GM12878 (cell line): ENCODE measurements at regions not wholly inside any gene's neighbourhood (a gene's known extent, or its start where the extent isn't known, plus 50 kb on each side); places are given as distances from the start of the nearest gene placed in this dataset.
"Not testable (repeated sequence)": the region's sequence is repeated elsewhere in the genome, so short reads cannot be mapped to it uniquely, and the experiment has no call there.

ENCODE experiments used
- ATAC-seq: fragments of 200-7000 bp; cut with Tn5 transposase; 3 replicates; pipeline ENCODE4 v1.9.1; 2020; ENCODE audit warnings: mild to moderate bottlenecking, moderate library complexity
- BruUV-seq: library from RNA; stranded (reverse); fragments of 400-500 nt; replicated peaks from 2 replicates; lab custom pipeline; 2021; lab: Mats Ljungman, UMichigan
- CTCF ChIA-PET: fragments of 300-600 bp; sonication (Branson Sonifier 250); formaldehyde crosslinking; extraction: SDS; loops from one replicate; lab custom pipeline; 2021; ENCODE audit warnings: inconsistent platforms; lab: Yijun Ruan, JAX
- POLR2A ChIA-PET: fragments of 350-600 bp; formaldehyde crosslinking; extraction: SDS; loops from one replicate; lab custom pipeline; 2021; ENCODE audit warnings: inconsistent platforms; lab: Charles Lee
- RAD21 ChIA-PET: fragments of 300-600 bp; sonication (Branson Sonifier 250); formaldehyde crosslinking; loops from one replicate; lab custom pipeline; 2023; ENCODE audit warnings: antibody characterized with exemption; ENCODE audit not compliant: unreplicated experiment; lab: Charles Lee
- SMC1A ChIA-PET: fragments of 300-600 bp; sonication (Branson Sonifier 250); formaldehyde crosslinking; loops from one replicate; lab custom pipeline; 2023; ENCODE audit not compliant: unreplicated experiment, uncharacterized antibody; lab: Charles Lee
- DNase-seq: peaks from one replicate; pipeline ENCODE4 v3.0.0-alpha.2; 2011; ENCODE audit warnings: low read depth, low spot score
- FAIRE-seq: peaks from 3 replicates; lab custom pipeline; 2011; peaks lifted over from hg19 to GRCh38; lab: Jason Lieb, UNC
- H2AFZ ChIP-seq: 2 replicates; pipeline ENCODE4 v1.6.0; 2011; ENCODE audit warnings: low read depth, low read length, control low read depth; ENCODE audit not compliant: control insufficient read depth
- H3K27ac ChIP-seq: 2 replicates; pipeline ENCODE4 v1.5.1; 2011; ENCODE audit warnings: control low read depth; ENCODE audit not compliant: control insufficient read depth, insufficient read depth
- H3K27me3 ChIP-seq, 2 experiments: replicated peaks in 1 of 2; 2 replicates each; pipeline versions ENCODE4 v1.6.0 to v1.6.1; 2011; ENCODE audit warnings: low read length in 1 of 2; ENCODE audit not compliant: control insufficient read depth in 2 of 2, insufficient read depth in 2 of 2
- H3K36me3 ChIP-seq, 2 experiments: 2 replicates each; pipeline ENCODE4 v1.5.1; 2011; ENCODE audit warnings: low read length in 1 of 2; ENCODE audit not compliant: control insufficient read depth in 2 of 2, insufficient read depth in 2 of 2
- H3K4me1 ChIP-seq: 2 replicates; pipeline ENCODE4 v1.6.1; 2011; ENCODE audit warnings: mild to moderate bottlenecking, low read length, moderate library complexity, mixed read lengths; ENCODE audit not compliant: control insufficient read depth, insufficient read depth
- H3K4me2 ChIP-seq: 2 replicates; pipeline ENCODE4 v1.6.0; 2011; ENCODE audit warnings: control low read depth; ENCODE audit not compliant: control insufficient read depth, insufficient read depth
- H3K4me3 ChIP-seq: fragments of 200-600 bp; sonication (generic); 2 replicates; pipeline ENCODE4 v1.5.1; 2016
- H3K79me2 ChIP-seq: 2 replicates; pipeline ENCODE4 v1.6.0; 2011; ENCODE audit warnings: low read length; ENCODE audit not compliant: control insufficient read depth, insufficient read depth
- H3K9ac ChIP-seq: 2 replicates; pipeline ENCODE4 v1.8.0; 2011; ENCODE audit warnings: low read length, control low read depth, mixed read lengths; ENCODE audit not compliant: control insufficient read depth, insufficient read depth
- H3K9me3 ChIP-seq: replicated peaks from 3 replicates; pipeline ENCODE4 v1.5.1; 2011; ENCODE audit warnings: mild to moderate bottlenecking, low read length; ENCODE audit not compliant: control insufficient read depth, insufficient read depth
- H4K20me1 ChIP-seq: 2 replicates; pipeline ENCODE4 v1.6.0; 2011; ENCODE audit not compliant: control insufficient read depth, insufficient read depth
- WGBS: methylation state at CpG from one replicate; pipeline ENCODE4 v1.1.6; 2016; ENCODE audit warnings: low lambda C conversion rate; ENCODE audit not compliant: insufficient replicate concordance, insufficient coverage; ENCODE audit errors: missing lambda C conversion rate; 5-methylcytosine and 5-hydroxymethylcytosine counted together
- in situ Hi-C: fragments of 300-500 bp; cut with MboI; formaldehyde crosslinking; loops from 9 replicates; pipeline ENCODE4 v1.14.3; 2018; ENCODE audit warnings: mixed read lengths
- intact Hi-C: fragments of 100-400 bp; cut with micrococcal nuclease; formaldehyde crosslinking; loops from one replicate; pipeline ENCODE4 v1.14.2; 2022; ENCODE audit not compliant: unreplicated experiment

GRCh38 chr17:21775566-21775965, 83.2 kb downstream of the KCNJ18 start:
- RAD21 ChIA-PET, H4K20me1 ChIP-seq, H3K4me3 ChIP-seq, H3K9me3 ChIP-seq, H3K79me2 ChIP-seq, ATAC-seq, DNase-seq, H3K27me3 ChIP-seq, BruUV-seq, H3K27ac ChIP-seq, H3K9ac ChIP-seq, FAIRE-seq, POLR2A ChIA-PET, H3K36me3 ChIP-seq, CTCF ChIA-PET, H3K4me2 ChIP-seq, SMC1A ChIA-PET, H3K4me1 ChIP-seq, intact Hi-C loops, H2AFZ ChIP-seq: not testable (repeated sequence)
- in situ Hi-C loops = loop anchor here (25.0 kb wide), 2 partner anchors 188 to 463 kb away; no protein-coding TSS in a partner anchor
- WGBS = 24% methylated on average over 6 of the region's 8 CpGs

- intact Hi-C loops, BruUV-seq, H2AFZ ChIP-seq, CTCF ChIA-PET, ATAC-seq, H3K4me3 ChIP-seq, POLR2A ChIA-PET, H3K27ac ChIP-seq, H3K9me3 ChIP-seq, H3K9ac ChIP-seq, H3K4me1 ChIP-seq, H3K4me2 ChIP-seq, DNase-seq, H3K27me3 ChIP-seq, FAIRE-seq, RAD21 ChIA-PET, H4K20me1 ChIP-seq, SMC1A ChIA-PET, H3K79me2 ChIP-seq, H3K36me3 ChIP-seq: not testable (repeated sequence)
- in situ Hi-C loops = loop anchor here (25.0 kb wide), 2 partner anchors 190 to 465 kb away; no protein-coding TSS in a partner anchor
- 46% methylated on average over 8 of the region's 12 CpGs for WGBS
Measured at GRCh38 chr17:21776921-21777320, 84.6 kb downstream of the KCNJ18 start.

GRCh38 chr17:21778866-21779265, 86.5 kb downstream of the KCNJ18 start:
- intact Hi-C loops, BruUV-seq, FAIRE-seq, H3K4me3 ChIP-seq, H4K20me1 ChIP-seq, H3K4me1 ChIP-seq, H3K27me3 ChIP-seq, H3K9me3 ChIP-seq, CTCF ChIA-PET, H3K4me2 ChIP-seq, ATAC-seq, H3K9ac ChIP-seq, DNase-seq, RAD21 ChIA-PET, H3K36me3 ChIP-seq, H3K79me2 ChIP-seq, POLR2A ChIA-PET, H3K27ac ChIP-seq, SMC1A ChIA-PET, H2AFZ ChIP-seq: not testable (repeated sequence)
- in situ Hi-C loops = loop anchor here (25.0 kb wide), 2 partner anchors 192 to 467 kb away; no protein-coding TSS in a partner anchor
- WGBS = 7% methylated on average over 2 of the region's 2 CpGs

- H3K4me1 ChIP-seq, ATAC-seq, H4K20me1 ChIP-seq, H3K36me3 ChIP-seq, H2AFZ ChIP-seq, H3K4me2 ChIP-seq, FAIRE-seq, intact Hi-C loops, H3K27ac ChIP-seq, H3K9me3 ChIP-seq, H3K4me3 ChIP-seq, SMC1A ChIA-PET, POLR2A ChIA-PET, H3K9ac ChIP-seq, H3K27me3 ChIP-seq, BruUV-seq, DNase-seq, H3K79me2 ChIP-seq, CTCF ChIA-PET, RAD21 ChIA-PET: not testable (repeated sequence)
- in situ Hi-C loops = loop anchor here (25.0 kb wide), 2 partner anchors 193 to 468 kb away; no protein-coding TSS in a partner anchor
- 54% methylated on average over 5 of the region's 8 CpGs for WGBS
Measured at GRCh38 chr17:21780293-21780888, 88.1 kb downstream of the KCNJ18 start.
